AG04449 (cell line): ENCODE measurements at regions not wholly inside any gene's neighbourhood (a gene's known extent, or its start where the extent isn't known, plus 50 kb on each side); places are given as distances from the start of the nearest gene placed in this dataset.
"Not testable (repeated sequence)": the region's sequence is repeated elsewhere in the genome, so short reads cannot be mapped to it uniquely, and the experiment has no call there.

Experiments
- CTCF ChIA-PET: fragments of 350-600 bp; formaldehyde crosslinking; extraction: SDS; loops from one replicate; lab custom pipeline; 2021; ENCODE audit warnings: antibody characterized with exemption; lab: Yijun Ruan, JAX
- POLR2A ChIA-PET: fragments of 400-600, 350-600 bp; formaldehyde crosslinking; extraction: SDS; loops from one replicate; lab custom pipeline; 2020; ENCODE audit warnings: antibody characterized with exemption, inconsistent platforms; lab: Yijun Ruan, JAX
- DNase-seq: peaks from one replicate; pipeline ENCODE4 v3.0.0-alpha.2; 2010; ENCODE audit warnings: low read depth, low spot score
- H3K4me3 ChIP-seq: 2 replicates; pipeline ENCODE4 v1.5.1; 2011; ENCODE audit warnings: low read depth, mild to moderate bottlenecking, control low read depth, low read length
- TF ChIP-seq, protein P1 (sequence below): IDR thresholded peaks from one replicate; pipeline ENCODE4 v1.5.1; 2011; ENCODE audit warnings: mild to moderate bottlenecking, moderate library complexity, low read length, control low read depth, inconsistent platforms; ENCODE audit not compliant: insufficient read depth; ENCODE audit errors: missing control alignments

DNA sequence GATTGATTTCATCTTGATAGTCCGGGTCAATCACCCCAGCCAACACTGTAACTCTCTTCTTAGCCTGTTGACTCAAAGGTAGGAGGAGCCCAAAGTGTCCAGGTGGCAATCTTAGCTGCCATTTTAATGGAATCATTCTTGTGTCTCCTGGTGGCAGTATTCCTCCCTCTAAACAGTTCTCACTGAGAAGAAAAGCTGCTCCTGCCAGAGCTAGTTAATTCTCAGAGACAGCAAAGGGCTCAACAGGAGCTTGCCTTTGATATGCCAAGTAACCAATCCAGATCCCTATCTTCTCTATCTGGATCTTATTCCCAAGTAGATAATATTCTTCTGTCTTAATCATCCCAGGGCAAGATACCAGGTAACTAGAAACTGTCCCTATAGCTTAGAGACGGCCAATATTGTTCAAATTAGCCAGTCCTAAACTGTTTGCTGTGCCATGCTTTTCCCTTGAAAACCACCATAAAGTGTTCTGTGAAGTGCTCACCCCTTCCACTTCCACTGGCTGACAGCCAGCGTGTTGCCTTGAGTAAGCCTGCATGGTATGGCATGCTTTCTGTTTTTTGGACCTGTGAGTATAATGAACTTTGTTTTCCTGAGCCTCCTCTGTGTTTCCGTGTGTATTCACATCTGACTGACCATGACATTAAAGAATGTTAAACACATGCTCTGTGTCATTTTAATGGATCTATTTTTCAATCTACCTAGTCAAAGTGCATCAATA is 463.7 kb upstream of the SLITRK5 start:
- ChIA-PET POLR2A (no interaction called here), CTCF (no interaction called here)
- TF ChIP-seq, protein P1, sequence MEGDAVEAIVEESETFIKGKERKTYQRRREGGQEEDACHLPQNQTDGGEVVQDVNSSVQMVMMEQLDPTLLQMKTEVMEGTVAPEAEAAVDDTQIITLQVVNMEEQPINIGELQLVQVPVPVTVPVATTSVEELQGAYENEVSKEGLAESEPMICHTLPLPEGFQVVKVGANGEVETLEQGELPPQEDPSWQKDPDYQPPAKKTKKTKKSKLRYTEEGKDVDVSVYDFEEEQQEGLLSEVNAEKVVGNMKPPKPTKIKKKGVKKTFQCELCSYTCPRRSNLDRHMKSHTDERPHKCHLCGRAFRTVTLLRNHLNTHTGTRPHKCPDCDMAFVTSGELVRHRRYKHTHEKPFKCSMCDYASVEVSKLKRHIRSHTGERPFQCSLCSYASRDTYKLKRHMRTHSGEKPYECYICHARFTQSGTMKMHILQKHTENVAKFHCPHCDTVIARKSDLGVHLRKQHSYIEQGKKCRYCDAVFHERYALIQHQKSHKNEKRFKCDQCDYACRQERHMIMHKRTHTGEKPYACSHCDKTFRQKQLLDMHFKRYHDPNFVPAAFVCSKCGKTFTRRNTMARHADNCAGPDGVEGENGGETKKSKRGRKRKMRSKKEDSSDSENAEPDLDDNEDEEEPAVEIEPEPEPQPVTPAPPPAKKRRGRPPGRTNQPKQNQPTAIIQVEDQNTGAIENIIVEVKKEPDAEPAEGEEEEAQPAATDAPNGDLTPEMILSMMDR, result no peak
- no peak overlapping the region for H3K4me3 ChIP-seq
- no peak for DNase-seq

- H3K4me3 ChIP-seq, result no peak overlapping the region
- ChIA-PET CTCF (no interaction called here), POLR2A (no interaction called here)
- TF ChIP-seq, protein P1, result no peak
- DNase-seq, result no peak
These were observed 462.5 kb upstream of the SLITRK5 start for GRCh38 chr13:87208636-87209035.

DNA sequence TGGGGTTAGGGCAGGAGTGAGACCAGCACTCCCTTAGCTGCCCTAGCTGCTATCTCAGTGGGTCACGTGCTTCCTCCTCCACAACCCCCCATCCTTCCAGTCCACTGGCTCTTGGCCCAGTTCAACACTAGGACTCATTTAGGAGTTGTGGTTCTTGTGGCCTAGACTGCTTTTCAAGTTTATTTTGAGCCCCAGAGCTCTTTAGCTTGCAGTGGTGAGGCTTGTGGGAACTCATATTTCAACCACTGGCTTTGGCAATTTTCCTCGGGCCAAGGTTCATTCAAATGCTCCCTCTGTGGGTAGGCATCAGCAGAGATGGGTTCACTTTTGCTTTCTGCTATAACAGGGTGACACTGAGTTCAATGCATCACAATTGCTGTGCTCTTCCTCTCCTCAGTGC is 436.2 kb upstream of the SLITRK5 start:
- POLR2A ChIA-PET, result no interaction called here
- TF ChIP-seq, protein P1, result no peak
- H3K4me3 ChIP-seq, result no peak overlapping the region
- CTCF ChIA-PET, result no interaction called here
- DNase-seq, result no peak

DNA sequence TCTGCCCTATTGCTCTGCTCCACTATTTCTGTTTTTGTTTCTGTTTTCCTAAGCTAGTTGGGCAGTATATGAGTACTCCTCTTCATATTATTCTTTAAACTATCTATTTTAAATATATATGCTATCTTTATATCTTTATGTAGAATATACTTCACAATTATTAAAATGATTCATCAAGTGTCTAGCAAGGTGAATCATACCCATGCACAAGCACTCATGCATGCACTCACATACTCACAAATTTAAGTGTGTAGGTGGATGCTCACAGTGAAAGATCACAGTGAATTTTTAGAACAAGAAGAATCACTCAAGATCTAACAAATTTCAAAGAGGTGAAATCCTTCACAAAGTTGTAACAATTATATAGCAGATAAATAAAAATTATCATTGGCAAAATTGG is 435.6 kb upstream of the SLITRK5 start:
- ChIA-PET CTCF (no interaction called here), POLR2A (no interaction called here)
- DNase-seq, result no peak
- TF ChIP-seq, protein P1, result no peak
- H3K4me3 ChIP-seq, result no peak overlapping the region

- no peak overlapping the region for H3K4me3 ChIP-seq
- ChIA-PET CTCF (no interaction called here), POLR2A (no interaction called here)
- TF ChIP-seq, protein P1, result no peak
- DNase-seq, result no peak
These were observed 426.8 kb upstream of the SLITRK5 start for GRCh38 chr13:87244256-87244890.

- CTCF ChIA-PET, DNase-seq, POLR2A ChIA-PET, H3K4me3 ChIP-seq: not testable (repeated sequence)
These were observed 421.3 kb upstream of the SLITRK5 start for GRCh38 chr13:87249847-87250246.
